Cardiac fibroblast (primary cell): ENCODE measurements at regions not wholly inside any gene's neighbourhood (a gene's known extent, or its start where the extent isn't known, plus 50 kb on each side); places are given as distances from the start of the nearest gene placed in this dataset.
A peak's percentile ranks its signal among the peaks of the same experiment; 100 is the strongest.

Experiments
- DNase-seq, 2 donors: peaks; one replicate each; pipeline versions ENCODE4 v3.0.0 to v3.0.0-alpha.2; 2010; ENCODE audit warnings: low read depth in 2 of 2
- H3K4me3 ChIP-seq, 2 donors: replicated peaks in 1 of 2; 1 replicate in 1 of 2; 2 replicates in 1 of 2; pipeline ENCODE4 v1.5.1; 2011; ENCODE audit warnings: low read depth in 2 of 2, low read length in 2 of 2, mild to moderate bottlenecking in 2 of 2, moderate library complexity in 1 of 2
- CTCF ChIP-seq: IDR thresholded peaks from one replicate; pipeline ENCODE4 v1.5.1; 2011; ENCODE audit warnings: low read depth, mild to moderate bottlenecking, low read length, inconsistent platforms

- peak; percentile 4 for TF ChIP-seq CTCF
- H3K4me3 ChIP-seq: no peak overlapping the region
- DNase-seq: peak; percentile 35 to 68
Measured at GRCh38 chrX:42519666-42520231, 258.2 kb downstream of the PPP1R2C start.

- TF ChIP-seq CTCF: no peak
- DNase-seq: peak in 1 of 2 donors; percentile 29
- H3K4me3 ChIP-seq: no peak overlapping the region
Measured at GRCh38 chrX:42515939-42516338, 262.0 kb downstream of the PPP1R2C start.

GRCh38 chrX:42505016-42505415, 272.9 kb downstream of the PPP1R2C start:
- no peak for TF ChIP-seq CTCF
- DNase-seq: no peak
- H3K4me3 ChIP-seq: no peak overlapping the region

- no peak for DNase-seq
- H3K4me3 ChIP-seq: no peak overlapping the region
- TF ChIP-seq CTCF: no peak
Measured at GRCh38 chrX:42499620-42500019, 278.3 kb downstream of the PPP1R2C start.

- no peak for DNase-seq
- TF ChIP-seq CTCF: no peak
- H3K4me3 ChIP-seq: no peak overlapping the region
Measured at GRCh38 chrX:42497356-42497755, 280.6 kb downstream of the PPP1R2C start.

- no peak overlapping the region for H3K4me3 ChIP-seq
- no peak for DNase-seq
- TF ChIP-seq CTCF: no peak
Measured at GRCh38 chrX:42496239-42496638, 281.7 kb downstream of the PPP1R2C start.

- H3K4me3 ChIP-seq: no peak overlapping the region
- no peak for DNase-seq
- TF ChIP-seq CTCF: no peak
Measured at GRCh38 chrX:42495139-42495538, 282.8 kb downstream of the PPP1R2C start.
